Kidney glomerular epithelial cell (primary cell): ENCODE measurements at regions not wholly inside any gene's neighbourhood (a gene's known extent, or its start where the extent isn't known, plus 50 kb on each side); places are given as distances from the start of the nearest gene placed in this dataset.

Experiments used
- DNase-seq: peaks from one replicate; lab custom pipeline; 2025; lab: John Stamatoyannopoulos, UW

DNA sequence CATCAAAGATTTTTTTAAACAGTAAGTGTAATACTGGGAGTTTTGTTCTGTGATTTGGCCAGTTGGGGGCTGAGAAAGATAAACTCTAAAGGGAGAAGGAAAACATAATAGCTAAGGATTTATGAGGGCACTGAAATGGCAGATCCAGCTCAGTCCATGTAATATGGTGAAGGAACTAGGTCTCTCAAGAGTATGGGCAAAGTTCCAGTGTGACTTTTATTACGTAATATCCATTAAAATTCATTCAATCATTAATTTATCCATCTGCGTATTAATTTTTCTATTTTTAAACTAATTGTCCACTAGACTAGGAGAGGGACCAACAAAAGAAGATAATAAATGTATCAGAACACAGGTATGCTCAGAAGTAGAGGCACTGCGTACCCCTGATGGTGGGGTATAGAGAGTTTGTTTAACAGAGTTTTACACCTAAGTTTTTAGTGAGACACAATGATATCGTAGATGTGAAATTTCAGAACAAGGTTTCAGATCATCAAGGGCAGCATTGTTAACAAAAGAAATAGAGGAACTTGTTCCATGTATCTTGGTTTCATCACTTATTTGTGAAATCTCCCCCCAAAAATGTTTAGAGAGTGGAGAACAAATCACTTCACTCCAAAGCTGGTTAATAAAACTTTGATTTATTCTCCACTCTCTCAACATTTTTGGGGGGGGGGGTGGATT lies 351.1 kb downstream of the GRXCR1 start:
- no peak for DNase-seq

DNA sequence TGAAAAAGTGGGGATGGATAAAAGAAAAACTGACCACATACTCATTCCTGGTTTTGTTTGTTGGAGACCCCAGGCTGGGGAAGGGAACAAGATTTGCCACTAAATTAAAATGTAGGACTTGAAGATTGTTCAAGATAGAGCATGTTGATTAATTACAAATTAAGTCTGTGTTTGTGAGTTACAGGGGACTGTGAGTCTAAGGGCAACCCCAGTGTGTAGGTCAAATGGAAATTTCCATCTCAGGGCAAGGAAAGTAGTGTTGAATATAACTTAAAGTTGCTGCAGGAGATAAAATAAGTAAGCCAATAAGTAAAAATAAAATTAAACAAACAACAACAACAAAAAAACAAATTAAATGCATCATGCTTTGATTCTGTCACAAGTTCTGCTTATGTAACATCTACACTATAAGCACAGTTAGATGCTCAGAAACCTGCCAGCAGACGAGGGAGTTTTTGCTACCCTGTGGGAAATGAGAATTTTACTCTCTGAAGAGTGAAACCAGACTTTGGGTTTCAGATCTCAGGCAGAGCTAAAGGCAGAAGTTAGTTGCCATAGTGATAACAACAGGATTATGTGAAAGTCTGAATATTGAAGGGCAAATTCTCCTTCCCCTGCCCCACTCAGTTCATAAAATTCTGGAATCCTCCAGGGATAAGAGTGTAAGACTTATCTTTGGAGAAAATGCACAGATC lies 352.3 kb downstream of the GRXCR1 start:
- DNase-seq, result no peak

DNA sequence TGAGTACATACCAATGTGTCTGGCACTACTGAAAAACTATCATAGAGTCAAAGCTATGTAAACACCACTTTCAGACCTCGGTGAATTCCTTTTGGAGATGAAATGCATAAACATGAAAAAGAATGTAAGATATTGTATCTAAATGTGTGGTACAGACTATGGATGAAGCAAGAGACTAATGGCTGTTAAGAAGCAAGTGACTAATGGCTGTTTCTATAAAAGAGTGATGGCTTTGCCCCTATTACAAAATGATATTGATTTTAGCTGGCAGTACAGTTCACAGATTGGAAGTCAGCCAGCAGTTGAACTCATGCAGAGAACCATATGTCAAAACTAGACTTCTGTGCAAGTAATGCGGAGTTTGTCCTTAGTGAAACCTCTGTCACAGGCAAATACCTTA lies 359.3 kb downstream of the GRXCR1 start:
- no peak for DNase-seq

DNA sequence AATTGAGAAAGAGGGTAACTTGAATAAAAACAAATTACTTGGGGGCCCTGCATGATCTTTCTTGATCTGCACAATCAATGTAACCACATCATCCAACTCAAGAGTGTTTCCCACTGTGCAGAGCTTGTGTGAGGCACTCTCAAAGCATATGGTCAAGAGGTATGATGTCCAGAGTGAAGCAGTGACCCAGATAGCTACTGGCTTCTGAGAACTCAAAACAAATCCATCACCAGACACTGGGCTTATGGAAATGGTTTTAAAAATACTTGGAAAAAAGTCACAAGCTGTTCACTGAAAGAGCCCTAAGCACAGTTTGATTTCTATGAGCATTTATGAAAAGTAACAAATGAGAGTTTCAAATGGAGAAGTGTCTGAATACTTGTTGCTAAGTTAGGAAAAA lies 361.0 kb downstream of the GRXCR1 start:
- DNase-seq, result no peak

DNA sequence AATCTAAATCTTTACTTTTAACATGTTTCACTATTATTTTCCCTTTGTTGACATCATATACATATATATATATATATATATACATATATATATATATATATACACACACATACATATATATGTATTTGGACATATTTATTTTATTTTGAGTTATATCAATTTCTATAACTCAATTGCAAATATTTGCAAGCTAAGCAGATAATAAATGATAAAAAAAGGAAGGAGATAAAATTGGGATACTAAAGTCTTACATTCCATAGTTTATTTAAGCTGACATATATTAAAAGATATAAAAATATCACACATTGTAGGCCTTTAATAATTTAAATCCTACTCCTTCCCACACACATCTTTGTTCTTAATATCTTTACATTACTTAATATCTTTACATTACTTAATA lies 372.2 kb downstream of the GRXCR1 start:
- DNase-seq, result no peak

DNA sequence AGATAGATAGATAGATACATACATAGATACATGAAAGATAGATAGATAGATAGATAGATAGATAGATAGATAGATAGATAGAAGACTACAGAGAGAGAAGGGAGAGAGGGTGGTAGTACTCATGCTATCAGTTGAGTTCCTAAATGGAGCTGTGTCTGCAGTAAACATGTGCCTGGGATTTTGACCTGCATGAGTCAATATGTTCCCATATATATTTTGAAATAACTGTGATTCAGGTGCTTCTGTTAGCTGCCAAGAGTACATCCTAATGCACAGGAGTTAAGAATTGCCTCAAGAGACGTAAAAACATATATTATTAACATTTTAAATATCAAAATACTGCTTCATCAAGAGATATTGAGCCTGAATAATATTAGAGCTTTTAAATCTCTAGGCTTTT lies 379.4 kb downstream of the GRXCR1 start:
- no peak for DNase-seq

DNA sequence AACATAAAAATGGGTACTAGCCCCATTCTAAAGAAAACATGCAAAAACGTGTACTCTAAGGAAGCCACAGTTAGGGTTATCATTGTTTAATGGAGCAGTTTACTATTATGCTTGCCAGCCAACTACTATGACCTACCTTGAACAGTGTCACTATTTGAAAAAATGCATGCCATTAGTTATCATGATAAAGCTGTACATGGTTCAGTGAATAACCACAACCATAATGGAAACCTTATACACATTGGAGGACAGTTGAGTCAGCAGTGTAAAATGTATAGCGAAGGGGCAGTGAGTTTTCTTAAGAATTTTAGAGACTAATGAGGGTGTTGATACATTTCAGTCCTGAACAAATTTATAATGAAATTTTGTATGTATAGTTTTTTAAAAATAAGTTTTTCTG lies 381.9 kb downstream of the GRXCR1 start:
- no peak for DNase-seq

DNA sequence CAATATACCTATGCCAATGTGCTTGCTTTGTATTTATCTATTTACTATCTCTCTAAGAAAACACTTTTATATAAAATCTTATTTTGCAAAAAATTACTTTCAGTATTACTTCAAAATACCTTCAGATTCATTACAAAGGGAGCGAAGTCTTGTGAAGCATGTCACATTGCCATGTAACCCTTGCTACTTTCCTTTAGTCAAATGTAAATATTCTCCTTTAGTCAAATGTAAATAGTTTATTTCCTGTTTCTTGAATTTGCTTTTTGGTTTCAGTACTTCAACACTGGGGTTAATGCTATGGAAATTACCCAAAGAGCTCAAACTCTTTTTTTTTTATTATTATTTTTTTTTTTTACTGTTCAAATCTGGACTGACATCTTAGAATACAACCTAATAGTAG lies 383.3 kb downstream of the GRXCR1 start:
- DNase-seq, result no peak

DNA sequence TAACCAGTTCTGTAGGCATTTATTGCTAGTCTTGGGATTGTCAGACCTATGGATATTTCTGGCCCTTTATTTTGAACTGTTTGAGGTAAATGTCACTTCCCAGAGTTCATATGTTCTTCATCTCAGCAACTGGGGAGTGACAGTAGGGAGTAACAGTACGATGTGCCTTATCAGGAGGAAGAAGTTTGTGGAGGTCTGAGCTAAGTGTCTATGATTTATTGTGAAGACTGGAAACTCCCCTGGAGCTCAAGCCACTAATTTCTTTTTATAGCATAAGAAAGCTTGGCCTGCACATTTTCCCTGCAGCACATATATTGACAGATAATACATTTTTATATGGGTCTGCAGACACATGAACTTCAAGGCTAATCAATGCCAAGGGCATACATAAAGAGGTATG lies 383.8 kb downstream of the GRXCR1 start:
- DNase-seq, result no peak

DNA sequence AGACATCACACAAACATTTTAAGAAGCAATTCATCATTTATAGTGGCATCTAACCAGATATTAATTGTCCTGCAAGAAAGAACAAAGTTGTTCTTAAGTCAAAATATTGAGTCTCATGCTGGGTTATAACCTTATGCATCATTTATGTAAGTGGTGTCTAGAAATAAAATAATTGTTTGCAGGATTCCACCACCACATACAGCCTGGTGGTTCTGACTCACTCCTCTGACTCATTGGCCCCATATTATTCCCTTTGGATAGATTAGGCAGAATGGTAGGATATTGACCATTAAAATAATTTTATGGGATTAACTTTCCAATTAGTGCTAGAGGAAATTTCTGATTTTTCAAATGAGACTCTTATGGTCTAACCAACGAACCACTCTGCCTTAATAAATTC lies 384.5 kb downstream of the GRXCR1 start:
- DNase-seq, result no peak

DNA sequence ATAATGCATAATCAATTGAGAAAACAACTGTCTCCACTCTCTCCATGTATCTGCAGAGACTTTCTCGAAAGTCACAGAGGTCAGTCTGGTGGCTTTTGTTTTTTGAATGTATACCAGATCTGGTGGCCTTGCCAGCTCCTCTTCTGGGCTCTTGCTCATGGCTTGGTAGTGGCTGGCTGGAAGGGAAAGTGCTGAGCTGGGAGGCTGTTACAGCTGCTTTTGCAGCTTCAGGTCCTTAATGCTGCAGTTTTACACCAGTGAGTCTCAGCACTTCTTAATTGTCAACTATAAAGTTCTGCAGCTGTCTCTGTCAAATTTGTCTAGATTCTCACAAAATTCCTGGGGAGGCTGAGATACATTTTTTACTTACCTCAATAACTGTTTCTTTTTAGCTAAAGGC lies 390.0 kb downstream of the GRXCR1 start:
- no peak for DNase-seq

DNA sequence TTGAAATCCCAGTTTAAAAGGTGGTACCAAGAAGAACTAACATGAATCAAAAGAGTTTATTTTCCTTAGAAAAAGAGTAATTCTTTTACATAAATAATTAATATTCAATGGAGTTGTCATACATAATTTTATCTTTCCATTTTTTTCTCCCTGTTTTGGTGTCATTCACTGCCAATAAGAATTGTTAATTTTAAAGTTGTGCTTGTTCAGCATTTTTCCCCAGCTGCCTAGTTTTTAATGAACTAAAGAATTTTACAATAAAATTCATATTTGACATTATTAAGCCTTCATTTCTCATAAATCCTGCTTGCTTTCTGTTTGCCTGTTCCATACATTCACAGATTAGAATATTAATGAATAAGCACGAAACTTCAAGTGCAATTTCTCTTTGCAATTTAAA lies 393.6 kb downstream of the GRXCR1 start:
- DNase-seq, result no peak

DNA sequence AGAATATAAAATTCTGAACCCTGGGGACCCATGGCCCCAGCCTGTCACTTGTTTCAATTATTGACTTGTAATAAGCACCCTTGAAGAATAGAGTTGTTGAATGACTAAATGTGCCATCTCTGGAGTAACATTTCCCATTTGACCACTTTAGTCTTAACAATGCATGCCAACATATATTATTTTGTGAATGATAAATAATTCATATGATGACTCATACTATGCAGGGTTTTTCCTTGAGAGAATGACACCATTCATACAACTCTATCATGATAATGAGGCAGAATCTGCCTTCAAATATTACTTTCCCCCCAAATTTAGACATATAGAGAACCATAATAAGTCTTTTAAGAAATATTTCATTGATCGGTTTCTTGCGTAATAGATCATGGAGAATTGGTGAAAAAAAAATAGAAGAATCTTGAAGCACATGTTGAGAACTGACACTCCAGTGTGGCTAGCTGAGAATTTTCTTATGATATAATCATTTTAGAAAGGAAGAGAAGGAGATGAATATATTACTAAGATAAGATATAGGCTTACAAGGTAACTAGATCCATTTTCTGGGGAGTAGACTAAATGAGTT lies 404.5 kb downstream of the GRXCR1 start:
- DNase-seq, result no peak

DNA sequence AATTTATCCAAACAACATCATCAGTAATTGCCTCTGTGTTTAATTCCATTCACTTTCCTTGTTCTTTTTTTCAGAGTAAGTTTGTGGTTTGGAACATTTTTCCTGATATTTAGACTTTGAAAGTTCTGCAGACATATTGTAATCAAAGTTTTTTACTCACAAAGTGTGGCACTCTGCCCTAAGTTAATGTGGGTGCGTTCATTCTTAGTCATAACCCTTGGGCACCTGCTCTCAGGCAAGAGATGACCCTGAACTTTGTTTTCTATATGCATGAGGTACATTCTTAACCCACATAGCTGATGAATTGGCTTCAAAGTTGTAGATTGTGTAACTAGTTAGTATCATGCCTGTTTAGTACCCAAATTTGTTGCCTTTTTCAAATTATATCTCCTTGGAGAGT lies 424.3 kb downstream of the GRXCR1 start:
- DNase-seq, result no peak

DNA sequence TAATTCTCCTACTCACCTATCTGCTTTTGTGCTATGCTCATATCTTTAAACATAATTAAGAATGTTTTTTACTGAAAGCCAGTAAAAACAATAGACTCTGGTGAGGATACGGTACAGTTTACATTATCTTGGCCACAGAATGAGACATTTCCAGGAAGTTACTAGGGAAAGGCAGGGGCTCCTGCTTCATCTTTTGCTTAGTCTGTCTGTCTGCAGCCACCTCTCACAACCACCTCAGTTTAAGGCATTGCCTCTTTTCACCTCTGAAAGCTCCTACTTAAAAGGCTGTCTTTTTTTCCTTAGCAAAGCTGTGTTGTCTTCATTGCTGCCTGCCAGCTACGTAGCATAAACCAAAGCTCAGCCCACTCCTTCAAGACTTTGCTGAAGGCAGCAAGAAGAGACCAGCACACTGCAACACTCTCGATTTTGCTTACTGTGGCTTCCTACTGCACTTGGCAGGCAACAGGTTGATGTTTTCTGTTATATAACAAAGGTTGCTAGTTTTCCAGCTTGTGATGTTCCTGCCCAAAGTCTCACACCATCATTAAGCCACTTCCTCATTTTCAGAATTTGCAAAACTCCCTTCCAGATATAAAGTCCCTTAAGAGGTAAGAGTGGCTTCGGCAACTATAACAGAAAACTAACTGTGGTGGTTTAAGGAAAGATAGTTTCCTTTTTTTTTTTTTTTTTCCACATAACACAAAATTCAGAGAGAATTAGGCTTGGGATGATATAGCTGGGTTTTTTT lies 432.9 kb downstream of the GRXCR1 start:
- no peak for DNase-seq

DNA sequence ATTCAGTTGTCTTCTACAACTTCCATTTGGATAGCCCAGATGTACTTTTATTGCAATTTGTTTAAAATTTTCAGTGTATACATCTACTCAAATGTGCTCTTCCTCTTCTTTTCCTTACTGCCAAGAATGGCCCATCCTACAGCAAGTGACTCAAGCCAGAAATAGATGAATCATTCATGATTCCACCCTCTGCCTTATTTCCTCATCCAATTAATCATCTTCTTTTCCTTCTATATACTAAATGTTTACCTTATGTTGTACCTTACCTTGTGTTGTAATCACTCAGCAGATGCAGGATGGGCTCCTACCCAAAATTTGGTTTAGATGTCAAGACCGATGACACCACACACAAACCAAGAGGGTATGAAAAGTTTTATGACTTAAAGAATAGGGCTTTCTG lies 437.8 kb downstream of the GRXCR1 start:
- DNase-seq, result no peak

DNA sequence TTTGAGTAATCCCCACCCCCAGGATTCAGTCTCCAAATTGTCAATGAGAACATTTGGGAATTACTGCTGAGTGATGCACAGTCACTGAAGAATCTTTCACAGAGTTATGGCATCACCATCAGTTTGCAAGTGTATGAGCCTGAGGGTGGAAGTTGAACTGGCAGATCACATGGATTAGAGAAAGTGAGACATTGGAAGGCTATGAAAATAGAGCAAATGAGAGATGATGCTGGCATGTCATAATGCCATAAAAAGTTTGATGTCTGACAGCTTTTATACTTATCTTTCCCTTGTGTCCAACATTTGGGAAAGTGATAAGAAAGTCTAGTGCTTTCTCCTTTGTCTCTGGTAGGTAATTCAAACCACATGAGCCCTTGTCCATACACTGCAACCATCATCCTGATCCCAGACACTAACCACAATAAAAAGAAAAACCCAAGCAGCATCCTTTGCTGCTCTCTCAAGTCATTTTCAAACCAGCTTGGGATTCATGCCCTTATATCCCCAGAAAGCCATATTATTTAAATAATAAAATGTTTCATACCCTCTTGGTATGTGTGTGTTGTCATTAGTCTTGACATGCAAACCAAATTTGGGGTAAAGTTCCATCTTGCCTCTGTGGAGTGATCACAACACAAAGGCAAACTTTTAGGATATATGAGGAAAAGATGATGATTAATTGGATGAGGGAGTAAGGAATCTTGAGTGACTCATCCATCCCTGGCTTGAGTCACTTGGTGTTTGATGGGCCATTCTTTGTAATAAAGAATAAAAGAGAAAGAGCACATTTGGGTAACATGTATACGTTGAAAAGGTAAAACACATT lies 438.9 kb downstream of the GRXCR1 start:
- DNase-seq, result peak; percentile 63

DNA sequence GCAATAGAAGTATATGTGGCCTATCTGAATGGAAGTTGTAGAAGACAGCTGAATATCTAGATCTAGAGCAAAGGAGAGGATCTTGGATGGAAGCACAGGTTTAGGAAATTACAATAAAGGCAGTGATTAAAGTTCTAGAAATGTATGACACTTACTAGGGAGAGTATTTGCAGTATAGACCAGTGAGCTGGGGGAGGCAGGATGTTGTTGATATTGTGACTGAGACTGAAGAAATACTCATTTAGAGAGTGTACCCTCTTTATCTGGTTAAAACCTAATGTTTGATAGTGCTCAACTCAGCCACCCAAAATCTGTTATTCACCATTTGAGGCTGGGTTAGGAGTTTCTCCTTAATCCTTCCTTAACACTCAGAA lies 439.5 kb downstream of the GRXCR1 start:
- peak; percentile 61 for DNase-seq

DNA sequence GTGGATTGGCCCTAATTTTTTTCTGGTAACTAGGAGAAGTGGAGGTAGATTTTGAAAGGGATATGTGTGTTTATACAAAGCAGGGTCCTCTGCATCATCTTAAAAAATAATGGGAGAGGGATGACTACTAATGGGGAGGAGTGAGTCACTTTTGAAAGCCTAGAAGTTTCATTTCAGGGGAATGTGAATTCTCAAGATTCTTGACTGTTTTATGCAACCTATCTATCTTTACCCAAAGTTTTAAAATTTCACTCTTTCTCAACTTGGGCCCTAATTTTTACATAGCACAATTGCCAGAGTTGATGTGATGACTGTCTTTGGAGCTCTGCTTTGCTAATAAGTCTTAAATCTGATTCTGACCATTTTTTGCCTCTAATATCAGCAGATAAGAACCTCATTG lies 445.2 kb downstream of the GRXCR1 start:
- no peak for DNase-seq

DNA sequence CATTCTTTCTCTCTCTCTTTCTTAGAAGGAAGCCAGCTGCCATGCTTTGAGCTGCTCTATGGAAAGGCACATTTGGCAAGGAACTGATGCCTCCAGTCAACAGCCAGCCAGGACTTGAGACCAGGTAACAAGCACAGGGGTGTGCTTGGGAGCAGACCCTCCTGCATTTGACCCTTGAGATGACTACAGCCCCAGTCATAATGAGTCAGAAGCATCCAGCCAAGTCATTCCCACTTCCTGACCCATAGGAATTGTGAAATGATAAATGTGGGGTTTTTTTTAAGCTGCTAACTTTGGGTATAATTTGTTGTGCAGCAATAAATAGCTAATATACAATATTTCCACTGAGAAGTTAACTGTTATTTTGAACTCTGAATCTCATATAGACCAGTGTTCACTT lies 446.9 kb downstream of the GRXCR1 start:
- DNase-seq, result peak; percentile 56

DNA sequence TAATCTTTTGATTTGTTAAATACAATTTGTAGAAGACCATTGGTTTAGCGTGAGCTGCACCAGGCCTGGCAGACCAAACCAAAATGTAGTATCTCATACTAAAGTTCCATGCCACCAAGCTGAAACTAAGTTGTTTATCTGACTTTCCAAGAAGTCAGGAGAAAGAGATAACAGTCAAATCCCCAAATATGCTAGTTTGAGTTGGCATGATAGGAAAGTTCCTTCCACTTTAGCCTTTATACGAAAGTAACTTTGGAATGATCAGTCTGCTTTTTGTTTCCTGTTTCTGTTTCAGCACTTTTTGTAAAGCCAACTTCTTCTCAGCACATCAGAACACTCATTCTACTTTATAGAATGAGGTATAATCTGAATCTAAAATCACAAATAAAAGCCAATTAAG lies 449.2 kb downstream of the GRXCR1 start:
- no peak for DNase-seq

DNA sequence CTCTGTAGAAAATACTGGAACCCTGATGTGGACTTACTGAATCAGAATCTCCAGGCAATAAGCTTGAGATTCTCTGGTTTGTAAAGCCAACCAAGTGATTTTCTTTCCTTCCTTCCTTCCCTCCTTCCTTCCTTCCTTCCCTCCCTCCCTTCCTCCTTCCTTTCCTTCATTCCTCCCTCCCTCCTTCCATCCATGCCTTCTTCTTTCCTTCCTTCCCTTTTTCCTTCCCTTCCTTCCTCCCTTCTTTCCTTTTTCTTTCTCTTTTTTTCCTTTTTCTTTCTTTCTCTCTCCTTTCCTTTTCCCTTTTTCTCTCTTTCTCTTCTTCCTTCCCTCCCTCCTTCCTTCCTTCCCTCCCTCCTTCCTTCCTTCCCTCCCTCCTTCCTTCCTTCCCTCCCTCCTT lies 450.8 kb downstream of the GRXCR1 start:
- no peak for DNase-seq
